HepG2 (cell line): ENCODE measurements at regions not wholly inside any gene's neighbourhood (a gene's known extent, or its start where the extent isn't known, plus 50 kb on each side); places are given as distances from the start of the nearest gene placed in this dataset.
"Not testable (repeated sequence)": the region's sequence is repeated elsewhere in the genome, so short reads cannot be mapped to it uniquely, and the experiment has no call there.

Experiments
- ATAC-seq: fragments of 200-7000 bp; cut with Tn5 transposase; 3 replicates; pipeline ENCODE4 v1.9.1; 2020; ENCODE audit warnings: mild to moderate bottlenecking, moderate library complexity
- BruUV-seq: library from RNA; stranded (reverse); fragments of 400-500 nt; replicated peaks from 2 replicates; lab custom pipeline; 2021; lab: Mats Ljungman, UMichigan
- CTCF ChIA-PET: fragments of 300-600 bp; formaldehyde crosslinking; extraction: SDS; loops from one replicate; lab custom pipeline; 2021; ENCODE audit warnings: low total read pairs, inconsistent platforms, low intra/inter-chr PET ratio; lab: Yijun Ruan, JAX
- POLR2A ChIA-PET: fragments of 350-600 bp; sonication (Branson Sonifier 250); formaldehyde crosslinking; loops from one replicate; lab custom pipeline; 2020; ENCODE audit warnings: antibody characterized with exemption, inconsistent platforms; lab: Yijun Ruan, JAX
- DNase-seq: peaks from one replicate; pipeline ENCODE4 v3.0.0-alpha.2; 2015; ENCODE audit warnings: low spot score
- FAIRE-seq: peaks from 3 replicates; lab custom pipeline; 2011; peaks lifted over from hg19 to GRCh38; lab: Jason Lieb, UNC
- H2AFZ ChIP-seq: one replicate; pipeline ENCODE4 v1.6.1; 2011; ENCODE audit warnings: low read length, inconsistent platforms
- H3K27ac ChIP-seq: fragments of 300-600 bp; 3 replicates; pipeline ENCODE4 v1.8.0; 2011; ENCODE audit warnings: mixed run types, mild to moderate bottlenecking, mixed read lengths, low read length, inconsistent platforms; ENCODE audit not compliant: insufficient read depth; ENCODE audit errors: extremely low read length
- H3K27me3 ChIP-seq, 2 experiments: fragments of 200-600 bp in 1 of 2; 2 replicates in 1 of 2; 3 replicates in 1 of 2; pipeline versions ENCODE4 v1.6.0 to v1.8.0; 2011; ENCODE audit warnings: low read length in 2 of 2, mild to moderate bottlenecking in 2 of 2, moderate library complexity in 2 of 2, inconsistent platforms in 1 of 2; ENCODE audit not compliant: insufficient read depth in 2 of 2, control insufficient read depth in 1 of 2
- H3K36me3 ChIP-seq, 2 experiments: fragments of 200-600 bp in 1 of 2; replicated peaks in 1 of 2; 2 replicates in 1 of 2; 3 replicates in 1 of 2; pipeline versions ENCODE4 v1.5.1 to v1.8.0; 2011; ENCODE audit warnings: low read length in 2 of 2, inconsistent platforms in 1 of 2; ENCODE audit not compliant: insufficient read depth in 2 of 2, control insufficient read depth in 1 of 2
- H3K4me1 ChIP-seq: 2 replicates; pipeline ENCODE4 v1.5.1; 2012; ENCODE audit warnings: low read length, inconsistent platforms; ENCODE audit not compliant: insufficient read depth
- H3K4me2 ChIP-seq: 2 replicates; pipeline ENCODE4 v1.6.0; 2011; ENCODE audit warnings: low read depth, low read length, inconsistent platforms
- H3K4me3 ChIP-seq, 3 experiments: fragments of 200-600 bp in 1 of 3; sonication (generic), shearing (Covaris generic) in 1 of 3; replicated peaks in 1 of 3; 2 replicates each; pipeline ENCODE4 v1.5.1; 2011 to 2016; ENCODE audit warnings: low read length in 3 of 3, inconsistent platforms in 2 of 3, low read depth in 2 of 3, mild to moderate bottlenecking in 2 of 3, control low read depth in 1 of 3, mixed read lengths in 1 of 3; ENCODE audit not compliant: insufficient read depth in 1 of 3
- H3K79me2 ChIP-seq: one replicate; pipeline ENCODE4 v1.6.1; 2011; ENCODE audit warnings: low read length, inconsistent platforms; ENCODE audit not compliant: insufficient read depth
- H3K9ac ChIP-seq: 2 replicates; pipeline ENCODE4 v1.6.0; 2011; ENCODE audit warnings: mild to moderate bottlenecking, low read depth, low read length, inconsistent platforms; ENCODE audit not compliant: insufficient read depth
- H3K9me3 ChIP-seq: 2 replicates; pipeline ENCODE4 v1.5.1; 2012; ENCODE audit warnings: mild to moderate bottlenecking, low read length
- H4K20me1 ChIP-seq: 2 replicates; pipeline ENCODE4 v1.6.0; 2011; ENCODE audit warnings: inconsistent platforms, mild to moderate bottlenecking, low read length, moderate library complexity; ENCODE audit not compliant: insufficient read depth
- FOXP4 ChIP-seq: sonication (generic); formaldehyde crosslinking; IDR thresholded peaks from 2 replicates; pipeline ENCODE4 v1.4.0; 2020; ENCODE audit warnings: missing genetic modification reagents
- HDAC2 ChIP-seq: sonication (generic); formaldehyde crosslinking; IDR thresholded peaks from 2 replicates; pipeline ENCODE4 v1.4.0; 2020; ENCODE audit warnings: missing genetic modification reagents
- STAT6 ChIP-seq: sonication (generic); formaldehyde crosslinking; IDR thresholded peaks from 2 replicates; pipeline ENCODE4 v1.4.0; 2020; ENCODE audit warnings: missing genetic modification reagents, mild to moderate bottlenecking, borderline replicate concordance
- ZBTB7B ChIP-seq: sonication (generic); formaldehyde crosslinking; IDR thresholded peaks from 2 replicates; pipeline ENCODE4 v1.4.0; 2020; ENCODE audit warnings: missing genetic modification reagents
- ZNF280D ChIP-seq: sonication (generic); formaldehyde crosslinking; IDR thresholded peaks from 2 replicates; pipeline ENCODE4 v1.5.1; 2020; ENCODE audit warnings: mild to moderate bottlenecking, missing genetic modification reagents
- ZNF850 ChIP-seq: sonication (generic); formaldehyde crosslinking; conservative IDR thresholded peaks from 2 replicates; pipeline ENCODE4 v1.9.0; 2021; ENCODE audit warnings: mild to moderate bottlenecking, missing genetic modification reagents
- WGBS: methylation state at CpG from one replicate; pipeline ENCODE4 v1.1.6; 2017; ENCODE audit warnings: low lambda C conversion rate; 5-methylcytosine and 5-hydroxymethylcytosine counted together
- in situ Hi-C: cut with HindIII; loops from 2 replicates; pipeline ENCODE4 v1.10.0; 2017; ENCODE audit warnings: low pct_unique_long_range_greater_than_20kb; ENCODE audit not compliant: extremely low pct_ligation_motif_present
- intact Hi-C: fragments of 100-400 bp; cut with micrococcal nuclease; formaldehyde crosslinking; loops from one replicate; pipeline ENCODE4 v1.10.0; 2022; ENCODE audit not compliant: unreplicated experiment

GRCh38 chr2:10198482-10198881 lies 75.9 kb downstream of the RRM2 start:
- CTCF ChIA-PET, H3K4me2 ChIP-seq, in situ Hi-C loops, H4K20me1 ChIP-seq, H2AFZ ChIP-seq, H3K9me3 ChIP-seq, H3K9ac ChIP-seq, H3K27ac ChIP-seq, H3K27me3 ChIP-seq, BruUV-seq, POLR2A ChIA-PET, H3K79me2 ChIP-seq, FAIRE-seq, H3K36me3 ChIP-seq, ATAC-seq, DNase-seq, H3K4me3 ChIP-seq: not testable (repeated sequence)
- H3K4me1 ChIP-seq: peaks cover 20% of the 10 kb centered on the region
- 95% methylated on average over 6 of the region's 6 CpGs for WGBS
- peak; percentile 23; the same call in 1 of the 2 replicates for TF ChIP-seq ZNF280D (CRISPR knock-in tag)
- peak; percentile 98 for TF ChIP-seq ZNF850 (CRISPR knock-in tag)
- TF ChIP-seq, all 625 proteins: peak for 2; not testable (repeated sequence) for 623
- intact Hi-C loops: not testable (repeated sequence)

GRCh38 chr2:10201201-10201600 lies 78.7 kb downstream of the RRM2 start:
- Histone ChIP-seq H3K79me2 (no peaks in the 10 kb centered on the region), H3K9ac (no peak overlapping the region), H3K4me2 (peak overlapping the region; percentile 25; the same call in 1 of the 2 replicates), H3K4me3 (no peak overlapping the region), H3K36me3 (no peaks in the 10 kb centered on the region; a peak in 1 of 5 replicates), H3K4me1 (peaks cover 20% of the 10 kb centered on the region), H2AFZ (no peak overlapping the region), H3K27me3 (no peaks in the 10 kb centered on the region), H4K20me1 (no peaks in the 10 kb centered on the region), H3K27ac (peak overlapping the region; percentile 1), H3K9me3 (no peaks in the 10 kb centered on the region)
- intact Hi-C loops (no loop called here), in situ Hi-C loops (no loop called here)
- ChIA-PET CTCF (no interaction called here), POLR2A (no interaction called here)
- ATAC-seq (peak; percentile 53; the same call in 2 of the 3 replicates), FAIRE-seq (peak; percentile 50), DNase-seq (peak; percentile 78)
- WGBS: 24% methylated on average over 4 of the region's 4 CpGs
- no TSS peak for BruUV-seq
- TF ChIP-seq HDAC2 (CRISPR knock-in tag) (0 out of 2 replicates have a peak, but pooled peaks have one; percentile 14), STAT6 (0 out of 2 replicates have a peak, but pooled peaks have one; percentile 57), FOXP4 (CRISPR knock-in tag) (peak; percentile 43; the same call in 1 of the 2 replicates), ZBTB7B (CRISPR knock-in tag) (no peak)
